Keratinocyte (primary cell): ENCODE measurements at regions not wholly inside any gene's neighbourhood (a gene's known extent, or its start where the extent isn't known, plus 50 kb on each side); places are given as distances from the start of the nearest gene placed in this dataset.

ENCODE experiments used
- DNase-seq: peaks from one replicate; pipeline ENCODE4 v3.0.0-alpha.2; 2011; ENCODE audit warnings: low read depth, missing footprints, low spot score
- FAIRE-seq: peaks from 2 replicates; lab custom pipeline; 2011; peaks lifted over from hg19 to GRCh38; lab: Jason Lieb, UNC
- H2AFZ ChIP-seq: 2 replicates; pipeline ENCODE4 v1.6.0; 2012; ENCODE audit warnings: low read length, control low read depth, inconsistent platforms; ENCODE audit not compliant: control insufficient read depth
- H3K27ac ChIP-seq: 2 replicates; pipeline ENCODE4 v1.5.1; 2011; ENCODE audit warnings: low read length; ENCODE audit not compliant: control insufficient read depth, insufficient read depth
- H3K27me3 ChIP-seq: 3 replicates; pipeline ENCODE4 v1.6.0; 2011; ENCODE audit warnings: low read length; ENCODE audit not compliant: control insufficient read depth, insufficient read depth; ENCODE audit errors: extremely low read depth
- H3K36me3 ChIP-seq, 2 experiments: 2 replicates in 1 of 2; 3 replicates in 1 of 2; pipeline ENCODE4 v1.5.1; 2011; ENCODE audit warnings: low read length in 2 of 2, mild to moderate bottlenecking in 1 of 2; ENCODE audit not compliant: control insufficient read depth in 2 of 2, insufficient read depth in 2 of 2; ENCODE audit errors: extremely low read depth in 1 of 2
- H3K4me1 ChIP-seq: 3 replicates; pipeline ENCODE4 v1.5.1; 2011; ENCODE audit warnings: low read length; ENCODE audit not compliant: control insufficient read depth, insufficient read depth; ENCODE audit errors: extremely low read depth
- H3K4me2 ChIP-seq: 3 replicates; pipeline ENCODE4 v1.6.0; 2011; ENCODE audit warnings: low read depth, low read length; ENCODE audit not compliant: control insufficient read depth, insufficient read depth; ENCODE audit errors: extremely low read depth
- H3K4me3 ChIP-seq, 3 experiments: fragments of 200-600 bp in 1 of 3; sonication (generic) in 1 of 3; 2 replicates in 2 of 3; 3 replicates in 1 of 3; pipeline ENCODE4 v1.5.1; 2011 to 2016; ENCODE audit warnings: low read length in 3 of 3, mild to moderate bottlenecking in 3 of 3, control low read depth in 2 of 3, inconsistent platforms in 1 of 3, low read depth in 1 of 3, mixed read lengths in 1 of 3, mixed run types in 1 of 3, moderate library complexity in 1 of 3; ENCODE audit not compliant: control insufficient read depth in 2 of 3, insufficient read depth in 2 of 3; ENCODE audit errors: extremely low read depth in 1 of 3
- H3K79me2 ChIP-seq: 2 replicates; pipeline ENCODE4 v1.6.0; 2012; ENCODE audit warnings: low read length; ENCODE audit not compliant: control insufficient read depth, insufficient read depth
- H3K9ac ChIP-seq: 3 replicates; pipeline ENCODE4 v1.6.0; 2011; ENCODE audit warnings: low read length; ENCODE audit not compliant: control insufficient read depth, insufficient read depth; ENCODE audit errors: extremely low read depth
- H3K9me1 ChIP-seq: 3 replicates; pipeline ENCODE4 v1.6.0; 2011; ENCODE audit warnings: low read length; ENCODE audit not compliant: control insufficient read depth, insufficient read depth; ENCODE audit errors: extremely low read depth
- H3K9me3 ChIP-seq: 2 replicates; pipeline ENCODE4 v1.5.1; 2012; ENCODE audit warnings: low read depth, low read length; ENCODE audit not compliant: control insufficient read depth
- H4K20me1 ChIP-seq: 3 replicates; pipeline ENCODE4 v1.6.0; 2011; ENCODE audit warnings: low read length; ENCODE audit not compliant: control insufficient read depth, insufficient read depth; ENCODE audit errors: extremely low read depth
- EZH2 ChIP-seq: IDR thresholded peaks from one replicate; pipeline ENCODE4 v1.6.1; 2012; ENCODE audit warnings: inconsistent platforms, mild to moderate bottlenecking, low read length, moderate library complexity
- dilution Hi-C: fragments of 300-500 bp; cut with MboI; formaldehyde crosslinking; loops from one replicate; pipeline ENCODE4 v1.7.0; 2020; ENCODE audit warnings: low sequenced_read_pairs; ENCODE audit not compliant: extremely low pct_ligation_motif_present
- TF ChIP-seq, protein P1 (sequence below), 3 experiments: IDR thresholded peaks in 1 of 3; conservative IDR thresholded peaks in 1 of 3; optimal IDR thresholded peaks in 1 of 3; 2 replicates in 2 of 3; 3 replicates in 1 of 3; pipeline versions ENCODE3 to v1.5.1; 2011; ENCODE audit warnings: low read length in 3 of 3, mild to moderate bottlenecking in 3 of 3, moderate library complexity in 2 of 3, control low read depth in 1 of 3, inconsistent platforms in 1 of 3; ENCODE audit not compliant: insufficient read depth in 2 of 3; ENCODE audit errors: extremely low read depth in 1 of 3

DNA sequence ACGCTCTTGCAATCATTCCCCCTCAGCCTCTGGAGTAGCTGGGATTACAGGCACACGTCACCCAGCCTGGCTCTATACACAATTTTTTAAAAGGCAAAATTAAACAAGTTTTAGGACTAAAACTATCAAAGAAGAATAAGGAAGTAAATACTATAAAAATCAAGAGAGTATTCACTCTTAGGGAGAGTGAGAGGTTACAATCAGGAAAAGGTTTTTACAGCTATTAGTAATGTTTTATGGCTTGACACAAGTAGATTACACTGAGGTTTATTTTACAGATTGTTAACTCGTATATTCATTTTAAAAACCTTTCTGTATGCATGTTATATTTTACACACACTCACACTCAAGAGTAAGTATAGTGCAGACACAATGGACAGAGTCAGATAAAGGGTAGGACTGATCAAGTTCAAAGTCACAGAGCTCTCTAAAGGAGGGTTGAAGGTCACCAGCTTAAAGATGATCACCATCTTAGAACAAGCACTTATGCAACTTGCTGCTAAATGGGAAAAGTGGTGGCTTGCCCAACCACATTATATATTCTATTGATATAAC lies 77.9 kb upstream of the MAN1A2 start:
- no peak for FAIRE-seq
- no peak overlapping the region for H3K9ac ChIP-seq
- no peak overlapping the region for H3K4me3 ChIP-seq
- no peaks in the 10 kb centered on the region for H3K79me2 ChIP-seq
- H3K36me3 ChIP-seq, result no peaks in the 10 kb centered on the region
- dilution Hi-C loops, result no loop called here
- H3K4me1 ChIP-seq, result no peaks in the 10 kb centered on the region
- H4K20me1 ChIP-seq, result no peaks in the 10 kb centered on the region
- H3K4me2 ChIP-seq, result no peak overlapping the region
- no peak overlapping the region for H2AFZ ChIP-seq
- H3K9me3 ChIP-seq, result no peaks in the 10 kb centered on the region
- H3K9me1 ChIP-seq, result no peaks in the 10 kb centered on the region
- no peak overlapping the region for H3K27ac ChIP-seq
- TF ChIP-seq, protein P1, sequence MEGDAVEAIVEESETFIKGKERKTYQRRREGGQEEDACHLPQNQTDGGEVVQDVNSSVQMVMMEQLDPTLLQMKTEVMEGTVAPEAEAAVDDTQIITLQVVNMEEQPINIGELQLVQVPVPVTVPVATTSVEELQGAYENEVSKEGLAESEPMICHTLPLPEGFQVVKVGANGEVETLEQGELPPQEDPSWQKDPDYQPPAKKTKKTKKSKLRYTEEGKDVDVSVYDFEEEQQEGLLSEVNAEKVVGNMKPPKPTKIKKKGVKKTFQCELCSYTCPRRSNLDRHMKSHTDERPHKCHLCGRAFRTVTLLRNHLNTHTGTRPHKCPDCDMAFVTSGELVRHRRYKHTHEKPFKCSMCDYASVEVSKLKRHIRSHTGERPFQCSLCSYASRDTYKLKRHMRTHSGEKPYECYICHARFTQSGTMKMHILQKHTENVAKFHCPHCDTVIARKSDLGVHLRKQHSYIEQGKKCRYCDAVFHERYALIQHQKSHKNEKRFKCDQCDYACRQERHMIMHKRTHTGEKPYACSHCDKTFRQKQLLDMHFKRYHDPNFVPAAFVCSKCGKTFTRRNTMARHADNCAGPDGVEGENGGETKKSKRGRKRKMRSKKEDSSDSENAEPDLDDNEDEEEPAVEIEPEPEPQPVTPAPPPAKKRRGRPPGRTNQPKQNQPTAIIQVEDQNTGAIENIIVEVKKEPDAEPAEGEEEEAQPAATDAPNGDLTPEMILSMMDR (optimal IDR thresholded peaks at IDR 0.05 in 1 of 3, IDR thresholded peaks at IDR 0.05 in 1 of 3, conservative IDR thresholded peaks at IDR 0.05 in 1 of 3; ENCODE audit: extremely low read depth in 1 of 3, insufficient read depth in 2 of 3, low read length in 3 of 3), result no peak
- TF ChIP-seq EZH2, result no peak
- peaks cover 2% of the 10 kb centered on the region for H3K27me3 ChIP-seq
- DNase-seq, result no peak

DNA sequence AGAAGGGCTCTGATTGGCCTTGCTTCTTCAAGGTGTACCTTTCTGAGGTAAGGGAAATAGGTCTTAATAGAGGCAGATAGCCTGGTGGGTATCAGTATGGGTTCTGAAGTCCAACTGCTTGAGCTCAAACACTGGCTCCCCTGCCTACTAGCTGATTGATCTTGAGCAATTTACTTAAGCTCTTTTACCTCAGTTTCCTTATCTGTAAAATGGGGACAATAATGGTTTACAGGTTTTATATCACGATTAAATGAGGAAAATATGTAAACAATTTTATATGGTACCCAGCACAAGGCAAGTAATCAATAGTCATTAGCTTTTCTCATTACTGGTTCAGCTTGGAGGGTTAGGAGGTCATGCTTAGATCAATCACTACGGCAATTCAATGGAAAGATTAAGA lies 75.8 kb upstream of the VTCN1 start:
- DNase-seq (no peak), FAIRE-seq (no peak)
- Histone ChIP-seq H3K79me2 (no peaks in the 10 kb centered on the region), H4K20me1 (no peaks in the 10 kb centered on the region), H3K36me3 (no peaks in the 10 kb centered on the region), H3K27me3 (peaks cover 2% of the 10 kb centered on the region), H3K4me2 (no peak overlapping the region), H3K9me1 (no peaks in the 10 kb centered on the region), H3K9ac (no peak overlapping the region), H3K27ac (no peak overlapping the region), H2AFZ (no peak overlapping the region), H3K9me3 (no peaks in the 10 kb centered on the region), H3K4me1 (no peaks in the 10 kb centered on the region), H3K4me3 (no peak overlapping the region)
- dilution Hi-C loops, result no loop called here
- TF ChIP-seq, protein P1 (optimal IDR thresholded peaks at IDR 0.05 in 1 of 3, IDR thresholded peaks at IDR 0.05 in 1 of 3, conservative IDR thresholded peaks at IDR 0.05 in 1 of 3; ENCODE audit: extremely low read depth in 1 of 3, insufficient read depth in 2 of 3, low read length in 3 of 3), result no peak
- no peak for TF ChIP-seq EZH2
